ENCODE measurements at regions not wholly inside any gene's neighbourhood (a gene's known extent, or its start where the extent isn't known, plus 50 kb on each side); places are given as distances from the start of the nearest gene placed in this dataset.

- no peaks in the 10 kb centered on the region for H3K9me3 ChIP-seq
- H3K4me1 Mint-ChIP-seq (ENCODE audit: low read depth, unreplicated experiment), result no peaks in the 10 kb centered on the region
- intact Hi-C loops (cut with micrococcal nuclease; ENCODE audit: unreplicated experiment), result no loop called here
- H3K36me3 ChIP-seq (ENCODE audit: control insufficient read depth, insufficient read depth, low read length), result no peaks in the 10 kb centered on the region
- peaks cover 3% of the 10 kb centered on the region for H3K27me3 Mint-ChIP-seq (ENCODE audit: insufficient read depth, unreplicated experiment)
- no peaks in the 10 kb centered on the region for H3K4me1 ChIP-seq
- CTCF ChIA-PET, result no interaction called here
- TF ChIP-seq, protein P1, sequence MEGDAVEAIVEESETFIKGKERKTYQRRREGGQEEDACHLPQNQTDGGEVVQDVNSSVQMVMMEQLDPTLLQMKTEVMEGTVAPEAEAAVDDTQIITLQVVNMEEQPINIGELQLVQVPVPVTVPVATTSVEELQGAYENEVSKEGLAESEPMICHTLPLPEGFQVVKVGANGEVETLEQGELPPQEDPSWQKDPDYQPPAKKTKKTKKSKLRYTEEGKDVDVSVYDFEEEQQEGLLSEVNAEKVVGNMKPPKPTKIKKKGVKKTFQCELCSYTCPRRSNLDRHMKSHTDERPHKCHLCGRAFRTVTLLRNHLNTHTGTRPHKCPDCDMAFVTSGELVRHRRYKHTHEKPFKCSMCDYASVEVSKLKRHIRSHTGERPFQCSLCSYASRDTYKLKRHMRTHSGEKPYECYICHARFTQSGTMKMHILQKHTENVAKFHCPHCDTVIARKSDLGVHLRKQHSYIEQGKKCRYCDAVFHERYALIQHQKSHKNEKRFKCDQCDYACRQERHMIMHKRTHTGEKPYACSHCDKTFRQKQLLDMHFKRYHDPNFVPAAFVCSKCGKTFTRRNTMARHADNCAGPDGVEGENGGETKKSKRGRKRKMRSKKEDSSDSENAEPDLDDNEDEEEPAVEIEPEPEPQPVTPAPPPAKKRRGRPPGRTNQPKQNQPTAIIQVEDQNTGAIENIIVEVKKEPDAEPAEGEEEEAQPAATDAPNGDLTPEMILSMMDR (IDR thresholded peaks at IDR 0.05; ENCODE audit: insufficient read depth in 1 of 2, low read depth in 1 of 2, low read length in 1 of 2, severe bottlenecking in 1 of 2, unreplicated experiment in 1 of 2), result no peak
- POLR2A ChIA-PET, result no interaction called here
- no peak overlapping the region for H3K4me3 ChIP-seq (ENCODE audit: low read depth, low read length)
- BruUV-seq (replicated peaks), result no TSS peak
- no peak for DNase-seq
- no peaks in the 10 kb centered on the region for H3K27me3 ChIP-seq (replicated peaks; ENCODE audit: control insufficient read depth, insufficient read depth, low read length)
- no peak overlapping the region for H3K4me3 Mint-ChIP-seq (ENCODE audit: unreplicated experiment)
- H3K27ac Mint-ChIP-seq (ENCODE audit: unreplicated experiment), result no peak overlapping the region
- H3K9me3 Mint-ChIP-seq (ENCODE audit: unreplicated experiment), result no peaks in the 10 kb centered on the region
- no peaks in the 10 kb centered on the region for H3K36me3 Mint-ChIP-seq (ENCODE audit: insufficient read depth, unreplicated experiment)
Measured at GRCh38 chr13:34137200-34137599, 319.3 kb downstream of the RFC3 start.

GRCh38 chr13:34139660-34140227 lies 321.8 kb downstream of the RFC3 start:
- TF ChIP-seq, protein P1 (IDR thresholded peaks at IDR 0.05; ENCODE audit: insufficient read depth in 1 of 2, low read depth in 1 of 2, low read length in 1 of 2, severe bottlenecking in 1 of 2, unreplicated experiment in 1 of 2), result no peak
- CTCF ChIA-PET, result no interaction called here
- Histone ChIP-seq H3K4me1 (no peaks in the 10 kb centered on the region), H3K36me3 (ENCODE audit: control insufficient read depth, insufficient read depth, low read length) (no peaks in the 10 kb centered on the region), H3K4me3 (ENCODE audit: low read depth, low read length) (no peak overlapping the region), H3K27me3 (replicated peaks; ENCODE audit: control insufficient read depth, insufficient read depth, low read length) (no peaks in the 10 kb centered on the region), H3K9me3 (no peaks in the 10 kb centered on the region)
- no peaks in the 10 kb centered on the region for H3K4me1 Mint-ChIP-seq (ENCODE audit: low read depth, unreplicated experiment)
- no peak overlapping the region for H3K4me3 Mint-ChIP-seq (ENCODE audit: unreplicated experiment)
- H3K27ac Mint-ChIP-seq (ENCODE audit: unreplicated experiment), result no peak overlapping the region
- no peaks in the 10 kb centered on the region for H3K9me3 Mint-ChIP-seq (ENCODE audit: unreplicated experiment)
- intact Hi-C loops (cut with micrococcal nuclease; ENCODE audit: unreplicated experiment), result no loop called here
- no TSS peak for BruUV-seq (replicated peaks)
- H3K27me3 Mint-ChIP-seq (ENCODE audit: insufficient read depth, unreplicated experiment), result no peaks in the 10 kb centered on the region
- no peaks in the 10 kb centered on the region for H3K36me3 Mint-ChIP-seq (ENCODE audit: insufficient read depth, unreplicated experiment)
- no peak for DNase-seq
- POLR2A ChIA-PET, result no interaction called here

GRCh38 chr13:34143637-34144036 lies 325.7 kb downstream of the RFC3 start:
- Histone ChIP-seq H3K4me3 (ENCODE audit: low read depth, low read length) (no peak overlapping the region), H3K27me3 (replicated peaks; ENCODE audit: control insufficient read depth, insufficient read depth, low read length) (no peaks in the 10 kb centered on the region), H3K9me3 (no peaks in the 10 kb centered on the region), H3K36me3 (ENCODE audit: control insufficient read depth, insufficient read depth, low read length) (no peaks in the 10 kb centered on the region), H3K4me1 (no peaks in the 10 kb centered on the region)
- Mint-ChIP-seq H3K9me3 (ENCODE audit: unreplicated experiment) (no peaks in the 10 kb centered on the region), H3K27me3 (ENCODE audit: insufficient read depth, unreplicated experiment) (no peaks in the 10 kb centered on the region), H3K36me3 (ENCODE audit: insufficient read depth, unreplicated experiment) (no peaks in the 10 kb centered on the region), H3K4me1 (ENCODE audit: low read depth, unreplicated experiment) (no peaks in the 10 kb centered on the region), H3K4me3 (ENCODE audit: unreplicated experiment) (no peak overlapping the region), H3K27ac (ENCODE audit: unreplicated experiment) (no peak overlapping the region)
- TF ChIP-seq, protein P1 (IDR thresholded peaks at IDR 0.05; ENCODE audit: insufficient read depth in 1 of 2, low read depth in 1 of 2, low read length in 1 of 2, severe bottlenecking in 1 of 2, unreplicated experiment in 1 of 2), result no peak
- ChIA-PET POLR2A (no interaction called here), CTCF (no interaction called here)
- intact Hi-C loops (cut with micrococcal nuclease; ENCODE audit: unreplicated experiment), result no loop called here
- no TSS peak for BruUV-seq (replicated peaks)
- no peak for DNase-seq

All from Caco-2 (cell line).